WTC11 (cell line): ENCODE measurements at regions not wholly inside any gene's neighbourhood (a gene's known extent, or its start where the extent isn't known, plus 50 kb on each side); places are given as distances from the start of the nearest gene placed in this dataset.

Experiments used
- ATF2 ChIP-seq: sonication (generic); formaldehyde crosslinking; IDR thresholded peaks from 2 replicates; pipeline ENCODE4 v1.8.1; 2022; ENCODE audit warnings: low read depth, missing genetic modification reagents, borderline replicate concordance
- CTCF ChIP-seq: fragments of 200-600 bp; IDR thresholded peaks from 2 replicates; pipeline ENCODE4 v1.8.0; 2022; ENCODE audit warnings: antibody characterized with exemption
- FOXK1 ChIP-seq: sonication (generic); formaldehyde crosslinking; IDR thresholded peaks from 2 replicates; pipeline ENCODE4 v1.8.0; 2022; ENCODE audit warnings: mild to moderate bottlenecking, moderate library complexity, missing genetic modification reagents
- JUN ChIP-seq: sonication (generic); formaldehyde crosslinking; IDR thresholded peaks from 2 replicates; pipeline ENCODE4 v1.8.0; 2023; ENCODE audit warnings: mild to moderate bottlenecking, missing genetic modification reagents
- ZNF263 ChIP-seq: sonication (generic); formaldehyde crosslinking; IDR thresholded peaks from 2 replicates; pipeline ENCODE4 v1.8.1; 2022; ENCODE audit warnings: low read depth, mild to moderate bottlenecking, moderate library complexity, missing genetic modification reagents

GRCh38 chr9:22911632-22912031, 465.0 kb downstream of the DMRTA1 start:
- TF ChIP-seq FOXK1 (CRISPR knock-in tag): no peak
- no peak for TF ChIP-seq ZNF263
- TF ChIP-seq CTCF: no peak
- TF ChIP-seq JUN (CRISPR knock-in tag): no peak
- TF ChIP-seq ATF2: no peak
